ENCODE measurements at regions not wholly inside any gene's neighbourhood (a gene's known extent, or its start where the extent isn't known, plus 50 kb on each side); places are given as distances from the start of the nearest gene placed in this dataset.
"Not testable (repeated sequence)": the region's sequence is repeated elsewhere in the genome, so short reads cannot be mapped to it uniquely, and the experiment has no call there.

DNA sequence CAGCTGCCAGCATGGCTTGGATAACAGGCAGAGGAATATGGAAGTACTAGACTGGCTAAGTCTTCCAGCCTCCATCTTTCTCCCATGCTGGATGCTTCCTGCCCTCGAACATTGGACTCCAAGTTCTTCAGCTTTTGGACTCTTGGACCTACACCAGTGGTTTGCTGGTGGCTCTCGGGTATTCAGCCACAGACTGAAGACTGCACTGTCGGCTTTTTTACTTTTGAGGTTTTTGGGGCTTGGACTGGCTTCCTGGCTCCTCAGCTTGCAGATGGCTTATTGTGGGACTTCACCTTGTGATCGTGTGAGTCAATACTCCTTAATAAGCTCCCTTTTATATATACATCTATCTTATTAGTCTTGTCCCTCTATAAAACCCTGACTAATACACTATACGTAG, 667.6 kb upstream of the NRG3 start:
- not testable (repeated sequence) for H3K4me1 ChIP-seq (ENCODE audit: control insufficient read depth, insufficient read depth, low read length); H3K36me3 ChIP-seq (ENCODE audit: control insufficient read depth in 2 of 2, insufficient read depth in 2 of 2, low read length in 2 of 2); H3K27me3 ChIP-seq (ENCODE audit: control insufficient read depth in 1 of 2, insufficient read depth in 2 of 2, low read length in 2 of 2); H3K9me3 ChIP-seq (ENCODE audit: control insufficient read depth in 2 of 2, low read length in 2 of 2); H3K4me3 ChIP-seq (ENCODE audit: low read length in 2 of 2); H3K9ac ChIP-seq (ENCODE audit: low read length in 2 of 2); H3K27ac ChIP-seq (ENCODE audit: low read length)

- H3K9me3 ChIP-seq (ENCODE audit: control insufficient read depth in 2 of 2, low read length in 2 of 2): no peaks in the 10 kb centered on the region
- H3K4me3 ChIP-seq (ENCODE audit: low read length in 2 of 2): no peak overlapping the region
- no peaks in the 10 kb centered on the region for H3K27me3 ChIP-seq (ENCODE audit: control insufficient read depth in 1 of 2, insufficient read depth in 2 of 2, low read length in 2 of 2)
- H3K27ac ChIP-seq (ENCODE audit: low read length): no peak overlapping the region
- H3K4me1 ChIP-seq (ENCODE audit: control insufficient read depth, insufficient read depth, low read length): no peaks in the 10 kb centered on the region
- no peaks in the 10 kb centered on the region for H3K36me3 ChIP-seq (ENCODE audit: control insufficient read depth in 2 of 2, insufficient read depth in 2 of 2, low read length in 2 of 2)
- no peak overlapping the region for H3K9ac ChIP-seq (ENCODE audit: low read length in 2 of 2)
These were observed 661.6 kb upstream of the NRG3 start for GRCh38 chr10:81213370-81213769.

DNA sequence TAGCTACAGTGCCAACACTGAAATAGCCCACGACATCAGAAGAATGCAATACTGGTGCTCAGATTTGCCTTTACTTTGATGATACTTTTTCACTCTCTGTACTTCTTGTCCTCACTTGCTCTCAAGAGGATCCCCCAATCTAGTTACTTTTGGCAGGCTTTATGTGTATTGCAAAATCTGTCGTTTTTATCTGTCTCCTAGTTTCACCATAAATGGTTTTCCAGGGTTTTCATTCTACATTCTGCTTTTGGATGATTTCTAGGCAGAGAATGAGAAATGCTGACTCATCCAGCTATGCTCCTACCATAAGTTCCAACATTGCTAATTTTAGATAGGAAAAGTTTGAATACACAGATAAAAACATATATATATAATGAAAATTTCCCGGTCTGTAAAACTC, 659.5 kb upstream of the NRG3 start:
- Histone ChIP-seq H3K4me1 (ENCODE audit: control insufficient read depth, insufficient read depth, low read length) (no peaks in the 10 kb centered on the region), H3K27ac (ENCODE audit: low read length) (no peak overlapping the region), H3K36me3 (ENCODE audit: control insufficient read depth in 2 of 2, insufficient read depth in 2 of 2, low read length in 2 of 2) (no peaks in the 10 kb centered on the region), H3K9ac (ENCODE audit: low read length in 2 of 2) (no peak overlapping the region), H3K27me3 (ENCODE audit: control insufficient read depth in 1 of 2, insufficient read depth in 2 of 2, low read length in 2 of 2) (no peaks in the 10 kb centered on the region), H3K9me3 (ENCODE audit: control insufficient read depth in 2 of 2, low read length in 2 of 2) (no peaks in the 10 kb centered on the region), H3K4me3 (ENCODE audit: low read length in 2 of 2) (no peak overlapping the region)

- H3K27me3 ChIP-seq (ENCODE audit: control insufficient read depth in 1 of 2, insufficient read depth in 2 of 2, low read length in 2 of 2): no peaks in the 10 kb centered on the region
- no peaks in the 10 kb centered on the region for H3K36me3 ChIP-seq (ENCODE audit: control insufficient read depth in 2 of 2, insufficient read depth in 2 of 2, low read length in 2 of 2)
- H3K9me3 ChIP-seq (ENCODE audit: control insufficient read depth in 2 of 2, low read length in 2 of 2): no peaks in the 10 kb centered on the region
- no peak overlapping the region for H3K9ac ChIP-seq (ENCODE audit: low read length in 2 of 2)
- H3K4me3 ChIP-seq (ENCODE audit: low read length in 2 of 2): no peak overlapping the region
- no peaks in the 10 kb centered on the region for H3K4me1 ChIP-seq (ENCODE audit: control insufficient read depth, insufficient read depth, low read length)
- no peak overlapping the region for H3K27ac ChIP-seq (ENCODE audit: low read length)
These were observed 658.0 kb upstream of the NRG3 start for GRCh38 chr10:81216949-81217348.

- H3K9me3 ChIP-seq (ENCODE audit: control insufficient read depth in 2 of 2, low read length in 2 of 2): no peaks in the 10 kb centered on the region
- H3K4me1 ChIP-seq (ENCODE audit: control insufficient read depth, insufficient read depth, low read length): no peaks in the 10 kb centered on the region
- no peak overlapping the region for H3K9ac ChIP-seq (ENCODE audit: low read length in 2 of 2)
- H3K36me3 ChIP-seq (ENCODE audit: control insufficient read depth in 2 of 2, insufficient read depth in 2 of 2, low read length in 2 of 2): no peaks in the 10 kb centered on the region
- H3K27ac ChIP-seq (ENCODE audit: low read length): no peak overlapping the region
- no peaks in the 10 kb centered on the region for H3K27me3 ChIP-seq (ENCODE audit: control insufficient read depth in 1 of 2, insufficient read depth in 2 of 2, low read length in 2 of 2)
- no peak overlapping the region for H3K4me3 ChIP-seq (ENCODE audit: low read length in 2 of 2)
These were observed 656.7 kb upstream of the NRG3 start for GRCh38 chr10:81218307-81218706.

GRCh38 chr10:81219758-81220157, 655.2 kb upstream of the NRG3 start:
- no peak overlapping the region for H3K9ac ChIP-seq (ENCODE audit: low read length in 2 of 2)

DNA sequence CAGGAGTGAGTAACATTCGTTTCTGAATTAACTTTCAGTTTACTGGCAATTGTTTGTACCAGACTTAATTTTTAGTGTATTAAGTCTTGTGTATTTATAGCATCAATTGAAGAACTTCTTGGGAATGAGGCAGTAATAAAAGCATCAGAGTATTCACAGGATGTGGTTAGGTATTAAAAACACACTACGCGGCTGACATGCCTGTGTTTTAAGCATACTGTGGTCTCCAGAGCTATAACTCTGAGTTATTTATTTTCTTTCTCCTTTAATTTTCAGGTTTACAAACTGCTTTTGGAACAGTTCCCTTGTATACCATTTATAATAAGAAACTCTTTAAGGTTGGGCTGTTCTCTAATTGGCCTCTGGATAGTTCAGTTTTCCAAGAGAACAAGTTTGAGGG, 626.1 kb upstream of the NRG3 start:
- H3K4me3 ChIP-seq (ENCODE audit: low read length in 2 of 2): no peak overlapping the region
- H3K4me1 ChIP-seq (ENCODE audit: control insufficient read depth, insufficient read depth, low read length): no peaks in the 10 kb centered on the region
- H3K36me3 ChIP-seq (ENCODE audit: control insufficient read depth in 2 of 2, insufficient read depth in 2 of 2, low read length in 2 of 2): no peaks in the 10 kb centered on the region
- H3K27ac ChIP-seq (ENCODE audit: low read length): no peak overlapping the region
- H3K9ac ChIP-seq (ENCODE audit: low read length in 2 of 2): no peak overlapping the region
- no peaks in the 10 kb centered on the region for H3K27me3 ChIP-seq (ENCODE audit: control insufficient read depth in 1 of 2, insufficient read depth in 2 of 2, low read length in 2 of 2)
- H3K9me3 ChIP-seq (ENCODE audit: control insufficient read depth in 2 of 2, low read length in 2 of 2): no peaks in the 10 kb centered on the region

More at GRCh38 chr10:81219758-81220157, 655.2 kb upstream of the NRG3 start:
- no peaks in the 10 kb centered on the region for H3K27me3 ChIP-seq (ENCODE audit: control insufficient read depth in 1 of 2, insufficient read depth in 2 of 2, low read length in 2 of 2)
- H3K4me3 ChIP-seq (ENCODE audit: low read length in 2 of 2): no peak overlapping the region
- no peaks in the 10 kb centered on the region for H3K4me1 ChIP-seq (ENCODE audit: control insufficient read depth, insufficient read depth, low read length)
- H3K36me3 ChIP-seq (ENCODE audit: control insufficient read depth in 2 of 2, insufficient read depth in 2 of 2, low read length in 2 of 2): no peaks in the 10 kb centered on the region
- no peaks in the 10 kb centered on the region for H3K9me3 ChIP-seq (ENCODE audit: control insufficient read depth in 2 of 2, low read length in 2 of 2)
- no peak overlapping the region for H3K27ac ChIP-seq (ENCODE audit: low read length)

GRCh38 chr10:81251457-81252115, 623.4 kb upstream of the NRG3 start:
- Histone ChIP-seq H3K36me3 (ENCODE audit: control insufficient read depth in 2 of 2, insufficient read depth in 2 of 2, low read length in 2 of 2) (no peaks in the 10 kb centered on the region), H3K9ac (ENCODE audit: low read length in 2 of 2) (no peak overlapping the region), H3K9me3 (ENCODE audit: control insufficient read depth in 2 of 2, low read length in 2 of 2) (no peaks in the 10 kb centered on the region), H3K27me3 (ENCODE audit: control insufficient read depth in 1 of 2, insufficient read depth in 2 of 2, low read length in 2 of 2) (no peaks in the 10 kb centered on the region), H3K4me1 (ENCODE audit: control insufficient read depth, insufficient read depth, low read length) (no peaks in the 10 kb centered on the region), H3K27ac (ENCODE audit: low read length) (no peak overlapping the region), H3K4me3 (ENCODE audit: low read length in 2 of 2) (no peak overlapping the region)

- not testable (repeated sequence) for H3K9me3 ChIP-seq (ENCODE audit: control insufficient read depth in 2 of 2, low read length in 2 of 2); H3K4me3 ChIP-seq (ENCODE audit: low read length in 2 of 2); H3K27me3 ChIP-seq (ENCODE audit: control insufficient read depth in 1 of 2, insufficient read depth in 2 of 2, low read length in 2 of 2); H3K36me3 ChIP-seq (ENCODE audit: control insufficient read depth in 2 of 2, insufficient read depth in 2 of 2, low read length in 2 of 2); H3K9ac ChIP-seq (ENCODE audit: low read length in 2 of 2); H3K27ac ChIP-seq (ENCODE audit: low read length); H3K4me1 ChIP-seq (ENCODE audit: control insufficient read depth, insufficient read depth, low read length)
These were observed 610.0 kb upstream of the NRG3 start for GRCh38 chr10:81264991-81265390.

DNA sequence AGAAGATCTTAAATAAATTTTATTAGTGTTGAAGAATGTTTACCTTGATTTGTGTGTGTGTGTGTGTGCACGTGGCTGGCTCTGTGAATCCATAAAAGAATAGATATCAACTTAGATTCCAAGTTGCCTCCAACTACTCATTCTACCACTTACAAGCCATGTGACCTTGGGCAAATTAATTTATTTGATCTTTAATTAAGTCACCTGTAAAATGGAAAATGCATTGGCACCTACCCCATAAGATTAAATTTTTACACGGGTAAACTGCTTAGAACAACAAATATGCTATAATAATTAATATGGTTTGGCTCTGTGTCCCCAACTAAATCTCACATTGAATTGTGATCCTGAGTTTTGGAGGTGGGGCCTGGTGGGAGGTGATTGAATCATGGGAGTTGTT, 604.9 kb upstream of the NRG3 start:
- no peaks in the 10 kb centered on the region for H3K4me1 ChIP-seq (ENCODE audit: control insufficient read depth, insufficient read depth, low read length)
- H3K9ac ChIP-seq (ENCODE audit: low read length in 2 of 2): no peak overlapping the region
- H3K36me3 ChIP-seq (ENCODE audit: control insufficient read depth in 2 of 2, insufficient read depth in 2 of 2, low read length in 2 of 2): no peaks in the 10 kb centered on the region
- no peak overlapping the region for H3K4me3 ChIP-seq (ENCODE audit: low read length in 2 of 2)
- no peaks in the 10 kb centered on the region for H3K27me3 ChIP-seq (ENCODE audit: control insufficient read depth in 1 of 2, insufficient read depth in 2 of 2, low read length in 2 of 2)
- H3K27ac ChIP-seq (ENCODE audit: low read length): no peak overlapping the region
- no peaks in the 10 kb centered on the region for H3K9me3 ChIP-seq (ENCODE audit: control insufficient read depth in 2 of 2, low read length in 2 of 2)

DNA sequence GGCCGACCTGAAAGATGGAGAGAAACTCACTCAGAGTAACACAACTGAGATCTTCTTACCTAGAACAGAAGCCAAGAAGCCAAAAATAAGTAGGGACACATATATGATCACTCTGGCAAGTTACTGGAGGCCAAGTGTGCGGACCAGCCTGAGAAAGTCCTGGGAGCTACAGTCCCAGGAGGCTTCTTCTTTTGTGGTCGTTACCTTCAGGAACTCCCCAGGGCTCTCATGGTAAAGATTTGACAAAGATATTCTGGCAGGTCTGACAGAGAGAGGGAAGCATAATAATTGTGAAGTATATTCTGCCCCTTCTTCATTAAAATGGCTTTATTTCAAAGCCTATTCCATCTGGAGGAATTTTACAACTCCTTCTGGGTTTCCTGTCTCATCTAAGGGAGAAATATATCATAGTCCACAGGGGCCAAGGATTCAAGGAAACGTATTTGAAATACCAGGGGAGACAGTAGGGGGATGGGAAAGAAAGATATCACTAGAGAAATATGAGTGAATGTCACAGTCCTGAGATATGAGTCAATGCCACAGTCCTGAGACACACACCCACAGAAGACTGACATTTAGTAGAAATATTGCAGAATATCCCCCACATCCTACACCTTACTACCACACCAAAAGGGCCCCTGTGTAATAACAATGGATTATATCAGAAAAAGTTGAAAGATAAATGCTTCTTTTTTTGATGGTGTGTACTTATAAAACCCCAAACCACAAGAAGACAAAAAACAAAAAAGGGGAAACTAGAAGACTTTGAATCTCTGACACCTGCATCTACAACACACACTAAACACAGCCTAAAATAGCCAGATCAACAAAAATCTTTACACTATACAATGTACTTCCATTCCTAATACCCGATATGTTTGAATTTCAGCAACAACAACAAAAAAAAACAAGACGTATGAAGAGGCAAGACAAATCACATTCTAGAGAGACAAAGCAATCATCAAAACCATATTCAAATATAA, 594.2 kb upstream of the NRG3 start:
- H3K4me3 ChIP-seq (ENCODE audit: low read length in 2 of 2): no peak overlapping the region
- no peak overlapping the region for H3K9ac ChIP-seq (ENCODE audit: low read length in 2 of 2)
- H3K9me3 ChIP-seq (ENCODE audit: control insufficient read depth in 2 of 2, low read length in 2 of 2): no peaks in the 10 kb centered on the region
- H3K36me3 ChIP-seq (ENCODE audit: control insufficient read depth in 2 of 2, insufficient read depth in 2 of 2, low read length in 2 of 2): no peaks in the 10 kb centered on the region
- no peak overlapping the region for H3K27ac ChIP-seq (ENCODE audit: low read length)
- H3K4me1 ChIP-seq (ENCODE audit: control insufficient read depth, insufficient read depth, low read length): no peaks in the 10 kb centered on the region
- H3K27me3 ChIP-seq (ENCODE audit: control insufficient read depth in 1 of 2, insufficient read depth in 2 of 2, low read length in 2 of 2): no peaks in the 10 kb centered on the region

Measured in stomach smooth muscle (tissue), 2 donors.